ENCODE measurements at regions not wholly inside any gene's neighbourhood (a gene's known extent, or its start where the extent isn't known, plus 50 kb on each side); places are given as distances from the start of the nearest gene placed in this dataset.

DNA sequence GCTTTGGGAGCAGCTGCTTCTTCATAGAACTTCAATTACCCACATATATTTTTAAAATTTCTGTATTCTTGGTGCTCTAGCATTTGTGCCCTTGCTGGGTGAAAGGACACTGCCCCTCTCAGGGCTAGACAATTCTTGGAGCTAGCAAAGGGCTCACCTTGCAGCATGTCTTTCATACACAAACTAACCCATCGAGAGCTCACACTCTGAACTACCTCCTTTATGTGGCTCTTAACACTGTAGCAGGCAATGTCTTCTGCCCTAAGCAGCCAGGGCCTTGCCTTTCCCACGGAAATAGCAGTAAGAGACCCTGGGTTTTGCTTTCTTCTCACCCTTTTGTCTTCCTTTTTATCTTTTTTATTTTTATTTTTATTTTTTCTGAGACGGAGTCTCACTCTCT, 234.0 kb downstream of the ACTR3 start:
- TF ChIP-seq, protein P1, sequence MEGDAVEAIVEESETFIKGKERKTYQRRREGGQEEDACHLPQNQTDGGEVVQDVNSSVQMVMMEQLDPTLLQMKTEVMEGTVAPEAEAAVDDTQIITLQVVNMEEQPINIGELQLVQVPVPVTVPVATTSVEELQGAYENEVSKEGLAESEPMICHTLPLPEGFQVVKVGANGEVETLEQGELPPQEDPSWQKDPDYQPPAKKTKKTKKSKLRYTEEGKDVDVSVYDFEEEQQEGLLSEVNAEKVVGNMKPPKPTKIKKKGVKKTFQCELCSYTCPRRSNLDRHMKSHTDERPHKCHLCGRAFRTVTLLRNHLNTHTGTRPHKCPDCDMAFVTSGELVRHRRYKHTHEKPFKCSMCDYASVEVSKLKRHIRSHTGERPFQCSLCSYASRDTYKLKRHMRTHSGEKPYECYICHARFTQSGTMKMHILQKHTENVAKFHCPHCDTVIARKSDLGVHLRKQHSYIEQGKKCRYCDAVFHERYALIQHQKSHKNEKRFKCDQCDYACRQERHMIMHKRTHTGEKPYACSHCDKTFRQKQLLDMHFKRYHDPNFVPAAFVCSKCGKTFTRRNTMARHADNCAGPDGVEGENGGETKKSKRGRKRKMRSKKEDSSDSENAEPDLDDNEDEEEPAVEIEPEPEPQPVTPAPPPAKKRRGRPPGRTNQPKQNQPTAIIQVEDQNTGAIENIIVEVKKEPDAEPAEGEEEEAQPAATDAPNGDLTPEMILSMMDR (IDR thresholded peaks at IDR 0.05; ENCODE audit: low read length), result no peak
- no peak for TF ChIP-seq EZH2 (IDR thresholded peaks at IDR 0.05; ENCODE audit: borderline replicate concordance, low read length)

Measured in OCI-LY1 (cell line).